K562 (cell line): ENCODE measurements at regions not wholly inside any gene's neighbourhood (a gene's known extent, or its start where the extent isn't known, plus 50 kb on each side); places are given as distances from the start of the nearest gene placed in this dataset.

ENCODE experiments used
- CBFA2T3 ChIP-seq: fragments of 450-650 bp; IDR thresholded peaks from 2 replicates; pipeline ENCODE4 v1.6.1; 2017
- CBX3 ChIP-seq, 2 experiments: IDR thresholded peaks; 1 replicate in 1 of 2; 2 replicates in 1 of 2; pipeline ENCODE4 v1.6.1; 2012; ENCODE audit warnings: inconsistent platforms in 2 of 2, low read length in 2 of 2, borderline replicate concordance in 1 of 2, control low read depth in 1 of 2
- FOXA3 ChIP-seq, 2 experiments: fragments of 450-650 bp in 1 of 2; sonication (generic) in 1 of 2; formaldehyde crosslinking; IDR thresholded peaks in 1 of 2; conservative IDR thresholded peaks in 1 of 2; 2 replicates each; pipeline versions ENCODE4 v1.4.0 to v1.8.0; 2020 to 2022; ENCODE audit warnings: mild to moderate bottlenecking in 2 of 2, missing genetic modification reagents in 1 of 2
- HMGN3 ChIP-seq: IDR thresholded peaks from 2 replicates; pipeline ENCODE4 v1.6.1; 2011; ENCODE audit warnings: borderline replicate concordance, low read depth, mild to moderate bottlenecking, mixed read lengths, low read length; ENCODE audit not compliant: insufficient read length; ENCODE audit errors: extremely low read depth
- JUN ChIP-seq, 2 experiments: sonication (generic) in 1 of 2; formaldehyde crosslinking in 1 of 2; IDR thresholded peaks; 2 replicates each; pipeline versions ENCODE4 v1.6.1 to v1.8.0; 2012 to 2022; ENCODE audit warnings: borderline replicate concordance in 2 of 2, mild to moderate bottlenecking in 2 of 2, improper control_type of control experiment in 1 of 2, low read depth in 1 of 2, low read length in 1 of 2, missing genetic modification reagents in 1 of 2
- JUND ChIP-seq, 2 experiments: IDR thresholded peaks; 2 replicates in 1 of 2; 3 replicates in 1 of 2; pipeline ENCODE4 v1.6.1; 2011; ENCODE audit warnings: borderline replicate concordance in 2 of 2, low read depth in 2 of 2, low read length in 2 of 2, improper control_type of control experiment in 1 of 2, missing biosample characterization in 1 of 2, missing genetic modification characterization in 1 of 2, missing genetic modification reagents in 1 of 2
- KDM1A ChIP-seq, 2 experiments: fragments of 450-650 bp; IDR thresholded peaks; 2 replicates each; pipeline ENCODE4 v1.6.1; 2016; ENCODE audit warnings: mild to moderate bottlenecking in 2 of 2
- L3MBTL2 ChIP-seq: fragments of 450-650 bp; IDR thresholded peaks from 2 replicates; pipeline ENCODE4 v1.6.1; 2016; ENCODE audit warnings: mild to moderate bottlenecking, moderate library complexity
- LEF1 ChIP-seq: fragments of 450-650 bp; IDR thresholded peaks from 2 replicates; pipeline ENCODE4 v1.6.1; 2016; ENCODE audit warnings: mild to moderate bottlenecking
- MEIS2 ChIP-seq: fragments of 450-650 bp; IDR thresholded peaks from 2 replicates; pipeline ENCODE4 v1.6.1; 2014; ENCODE audit warnings: mild to moderate bottlenecking; ENCODE audit not compliant: partially characterized antibody
- NBN ChIP-seq: fragments of 450-650 bp; IDR thresholded peaks from 2 replicates; pipeline ENCODE4 v1.6.1; 2016; ENCODE audit warnings: low read depth, mild to moderate bottlenecking
- RAD21 ChIP-seq, 2 experiments: fragments of 250-450 bp in 1 of 2; fragments of 450-650 bp in 1 of 2; sonication (Bioruptor Pico) in 1 of 2; formaldehyde crosslinking in 1 of 2; IDR thresholded peaks in 1 of 2; conservative IDR thresholded peaks in 1 of 2; 2 replicates each; pipeline versions ENCODE4 v1.4.0 to v1.8.0; 2020 to 2022; ENCODE audit warnings: mild to moderate bottlenecking in 2 of 2, moderate library complexity in 1 of 2
- ZNF589 ChIP-seq: fragments of 200-800 bp; sonication (Bioruptor generic); IDR thresholded peaks from 2 replicates; pipeline ENCODE4 v1.6.1; 2016; ENCODE audit warnings: low read depth, missing genetic modification characterization, missing compliant biosample characterization
- TF ChIP-seq, protein P1 (sequence below): fragments of 450-650 bp; IDR thresholded peaks from 2 replicates; pipeline ENCODE4 v1.6.1; 2018; ENCODE audit not compliant: partially characterized antibody
- TF ChIP-seq, protein P2 (sequence below), 2 experiments: IDR thresholded peaks in 1 of 2; conservative IDR thresholded peaks in 1 of 2; 2 replicates each; pipeline ENCODE4 v1.6.1; 2016; ENCODE audit warnings: low read depth in 2 of 2, mild to moderate bottlenecking in 1 of 2, missing compliant biosample characterization in 1 of 2, missing genetic modification characterization in 1 of 2, moderate library complexity in 1 of 2
- TF ChIP-seq, protein P3 (sequence below): IDR thresholded peaks from 3 replicates; pipeline ENCODE4 v1.6.1; 2011; ENCODE audit warnings: borderline replicate concordance, mild to moderate bottlenecking, moderate library complexity; ENCODE audit not compliant: insufficient read length; ENCODE audit errors: extremely low read depth

DNA sequence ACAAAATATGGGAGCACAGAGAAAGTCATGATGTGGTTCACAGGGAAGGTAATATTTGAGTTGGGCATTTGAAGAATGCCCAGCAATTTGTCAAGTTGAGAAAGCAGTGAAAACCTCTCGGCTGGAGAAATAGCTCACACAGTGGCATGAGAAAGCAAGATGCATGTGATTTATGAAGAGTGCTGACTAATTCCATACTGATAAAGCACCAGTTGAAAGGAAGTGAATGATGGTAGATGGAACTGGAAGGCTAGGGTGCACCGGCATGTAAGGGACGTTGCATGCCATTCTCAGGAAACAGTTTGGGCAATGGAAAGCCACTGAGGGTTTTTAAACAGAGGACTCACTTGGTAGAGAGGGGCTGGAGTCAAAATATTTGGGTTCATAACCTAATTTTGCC lies 53.5 kb upstream of the MTF2 start (continued):
- TF ChIP-seq, protein P1, sequence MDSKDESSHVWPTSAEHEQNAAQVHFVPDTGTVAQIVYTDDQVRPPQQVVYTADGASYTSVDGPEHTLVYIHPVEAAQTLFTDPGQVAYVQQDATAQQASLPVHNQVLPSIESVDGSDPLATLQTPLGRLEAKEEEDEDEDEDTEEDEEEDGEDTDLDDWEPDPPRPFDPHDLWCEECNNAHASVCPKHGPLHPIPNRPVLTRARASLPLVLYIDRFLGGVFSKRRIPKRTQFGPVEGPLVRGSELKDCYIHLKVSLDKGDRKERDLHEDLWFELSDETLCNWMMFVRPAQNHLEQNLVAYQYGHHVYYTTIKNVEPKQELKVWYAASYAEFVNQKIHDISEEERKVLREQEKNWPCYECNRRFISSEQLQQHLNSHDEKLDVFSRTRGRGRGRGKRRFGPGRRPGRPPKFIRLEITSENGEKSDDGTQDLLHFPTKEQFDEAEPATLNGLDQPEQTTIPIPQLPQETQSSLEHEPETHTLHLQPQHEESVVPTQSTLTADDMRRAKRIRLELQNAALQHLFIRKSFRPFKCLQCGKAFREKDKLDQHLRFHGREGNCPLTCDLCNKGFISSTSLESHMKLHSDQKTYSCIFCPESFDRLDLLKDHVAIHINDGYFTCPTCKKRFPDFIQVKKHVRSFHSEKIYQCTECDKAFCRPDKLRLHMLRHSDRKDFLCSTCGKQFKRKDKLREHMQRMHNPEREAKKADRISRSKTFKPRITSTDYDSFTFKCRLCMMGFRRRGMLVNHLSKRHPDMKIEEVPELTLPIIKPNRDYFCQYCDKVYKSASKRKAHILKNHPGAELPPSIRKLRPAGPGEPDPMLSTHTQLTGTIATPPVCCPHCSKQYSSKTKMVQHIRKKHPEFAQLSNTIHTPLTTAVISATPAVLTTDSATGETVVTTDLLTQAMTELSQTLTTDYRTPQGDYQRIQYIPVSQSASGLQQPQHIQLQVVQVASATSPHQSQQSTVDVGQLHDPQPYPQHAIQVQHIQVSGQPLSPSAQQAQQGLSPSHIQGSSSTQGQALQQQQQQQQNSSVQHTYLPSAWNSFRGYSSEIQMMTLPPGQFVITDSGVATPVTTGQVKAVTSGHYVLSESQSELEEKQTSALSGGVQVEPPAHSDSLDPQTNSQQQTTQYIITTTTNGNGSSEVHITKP, result peak; percentile 27
- TF ChIP-seq KDM1A (IDR thresholded peaks at IDR 0.05) (peak; percentile 34 to 56; a peak in 2 of 4 replicates), NBN (no peak), JUN (IDR thresholded peaks at IDR 0.05; ENCODE audit: borderline replicate concordance, low read depth, low read length) (peak; percentile 38; the same call in 1 of the 2 replicates), JUN (CRISPR knock-in tag; IDR thresholded peaks at IDR 0.05; ENCODE audit: borderline replicate concordance) (no peak), ZNF589 (CRISPR knock-in tag) (0 out of 2 replicates have a peak, but pooled peaks have one; percentile 42), CBX3 (IDR thresholded peaks at IDR 0.05; ENCODE audit: borderline replicate concordance in 1 of 2, low read length in 2 of 2) (no peak), JUND (IDR thresholded peaks at IDR 0.05; ENCODE audit: borderline replicate concordance, low read depth, low read length) (peak; percentile 89), JUND (tag; IDR thresholded peaks at IDR 0.05; ENCODE audit: borderline replicate concordance, low read depth, low read length) (peak; percentile 85; the same call in 2 of the 3 replicates), L3MBTL2 (peak; percentile 30; the same call in 1 of the 2 replicates), HMGN3 (no peak), LEF1 (peak; percentile 55; the same call in 1 of the 2 replicates), MEIS2 (peak; percentile 98), FOXA3 (CRISPR knock-in tag; conservative IDR thresholded peaks at IDR 0.05 in 1 of 2, IDR thresholded peaks at IDR 0.05 in 1 of 2) (no peak), RAD21 (CRISPR knock-in tag; conservative IDR thresholded peaks at IDR 0.05 in 1 of 2, IDR thresholded peaks at IDR 0.05 in 1 of 2) (peak in 1 of 2 experiments; percentile 19; a peak in 2 of 4 replicates), CBFA2T3 (peak; percentile 29; the same call in 1 of the 2 replicates)
- TF ChIP-seq, protein P2, sequence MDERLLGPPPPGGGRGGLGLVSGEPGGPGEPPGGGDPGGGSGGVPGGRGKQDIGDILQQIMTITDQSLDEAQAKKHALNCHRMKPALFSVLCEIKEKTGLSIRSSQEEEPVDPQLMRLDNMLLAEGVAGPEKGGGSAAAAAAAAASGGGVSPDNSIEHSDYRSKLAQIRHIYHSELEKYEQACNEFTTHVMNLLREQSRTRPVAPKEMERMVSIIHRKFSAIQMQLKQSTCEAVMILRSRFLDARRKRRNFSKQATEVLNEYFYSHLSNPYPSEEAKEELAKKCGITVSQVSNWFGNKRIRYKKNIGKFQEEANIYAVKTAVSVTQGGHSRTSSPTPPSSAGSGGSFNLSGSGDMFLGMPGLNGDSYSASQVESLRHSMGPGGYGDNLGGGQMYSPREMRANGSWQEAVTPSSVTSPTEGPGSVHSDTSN (CRISPR knock-in tag; IDR thresholded peaks at IDR 0.05; ENCODE audit: low read depth), result 0 out of 2 replicates have a peak, but pooled peaks have one; percentile 10
- TF ChIP-seq, protein P2 (tag; conservative IDR thresholded peaks at IDR 0.05; ENCODE audit: low read depth), result peak; percentile 99
- TF ChIP-seq, protein P3, sequence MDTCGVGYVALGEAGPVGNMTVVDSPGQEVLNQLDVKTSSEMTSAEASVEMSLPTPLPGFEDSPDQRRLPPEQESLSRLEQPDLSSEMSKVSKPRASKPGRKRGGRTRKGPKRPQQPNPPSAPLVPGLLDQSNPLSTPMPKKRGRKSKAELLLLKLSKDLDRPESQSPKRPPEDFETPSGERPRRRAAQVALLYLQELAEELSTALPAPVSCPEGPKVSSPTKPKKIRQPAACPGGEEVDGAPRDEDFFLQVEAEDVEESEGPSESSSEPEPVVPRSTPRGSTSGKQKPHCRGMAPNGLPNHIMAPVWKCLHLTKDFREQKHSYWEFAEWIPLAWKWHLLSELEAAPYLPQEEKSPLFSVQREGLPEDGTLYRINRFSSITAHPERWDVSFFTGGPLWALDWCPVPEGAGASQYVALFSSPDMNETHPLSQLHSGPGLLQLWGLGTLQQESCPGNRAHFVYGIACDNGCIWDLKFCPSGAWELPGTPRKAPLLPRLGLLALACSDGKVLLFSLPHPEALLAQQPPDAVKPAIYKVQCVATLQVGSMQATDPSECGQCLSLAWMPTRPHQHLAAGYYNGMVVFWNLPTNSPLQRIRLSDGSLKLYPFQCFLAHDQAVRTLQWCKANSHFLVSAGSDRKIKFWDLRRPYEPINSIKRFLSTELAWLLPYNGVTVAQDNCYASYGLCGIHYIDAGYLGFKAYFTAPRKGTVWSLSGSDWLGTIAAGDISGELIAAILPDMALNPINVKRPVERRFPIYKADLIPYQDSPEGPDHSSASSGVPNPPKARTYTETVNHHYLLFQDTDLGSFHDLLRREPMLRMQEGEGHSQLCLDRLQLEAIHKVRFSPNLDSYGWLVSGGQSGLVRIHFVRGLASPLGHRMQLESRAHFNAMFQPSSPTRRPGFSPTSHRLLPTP, result no peak
